Omental fat pad (tissue), 3 donors: ENCODE measurements at regions not wholly inside any gene's neighbourhood (a gene's known extent, or its start where the extent isn't known, plus 50 kb on each side); places are given as distances from the start of the nearest gene placed in this dataset.
A peak's percentile ranks its signal among the peaks of the same experiment; 100 is the strongest.

ENCODE experiments used
- ATAC-seq: fragments of 150-250 bp; one replicate; pipeline ENCODE4 v1.9.1; 2016; ENCODE audit warnings: mild to moderate bottlenecking, moderate library complexity; ENCODE audit not compliant: low FRiP score
- DNase-seq: peaks from one replicate; pipeline ENCODE4 v3.0.0-alpha.2; 2019; ENCODE audit warnings: low spot score
- CTCF ChIP-seq, 3 donors: fragments of 450-650 bp; IDR thresholded peaks; one replicate each; pipeline ENCODE4 v1.5.1; 2016 to 2017; ENCODE audit warnings: antibody characterized with exemption in 3 of 3, mild to moderate bottlenecking in 3 of 3, moderate library complexity in 2 of 3

DNA sequence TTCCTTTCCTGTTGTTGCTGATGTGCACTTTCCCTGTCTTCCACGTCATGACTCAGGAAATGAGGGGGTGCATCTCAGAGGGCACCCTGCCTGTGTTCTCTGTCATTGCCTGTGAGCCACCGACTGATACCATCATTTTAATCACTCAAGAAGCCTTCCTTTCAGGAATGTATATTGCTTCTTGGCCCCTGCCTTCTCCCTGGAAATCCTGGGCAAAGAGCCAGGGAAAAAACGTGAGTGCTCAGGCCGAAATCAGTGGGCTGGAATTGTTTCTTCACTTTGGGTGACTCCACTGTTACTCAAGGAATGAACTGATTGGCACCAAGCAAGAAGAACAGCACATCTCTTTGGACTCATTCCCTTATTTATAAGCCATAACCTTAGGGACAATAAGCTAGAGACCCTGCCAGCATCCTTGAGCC lies 126.1 kb downstream of the SNX18 start:
- no peak for TF ChIP-seq CTCF (IDR thresholded peaks at IDR 0.05)
- ATAC-seq (peak; percentile 55), DNase-seq (no peak)

GRCh38 chr5:54639621-54640020 lies 122.1 kb downstream of the SNX18 start:
- DNase-seq = no peak
- no peak for TF ChIP-seq CTCF (IDR thresholded peaks at IDR 0.05)
- no peak for ATAC-seq

- no peak for TF ChIP-seq CTCF (IDR thresholded peaks at IDR 0.05)
- ATAC-seq (no peak), DNase-seq (no peak)
Measured at GRCh38 chr5:54638106-54638505, 120.5 kb downstream of the SNX18 start.

DNA sequence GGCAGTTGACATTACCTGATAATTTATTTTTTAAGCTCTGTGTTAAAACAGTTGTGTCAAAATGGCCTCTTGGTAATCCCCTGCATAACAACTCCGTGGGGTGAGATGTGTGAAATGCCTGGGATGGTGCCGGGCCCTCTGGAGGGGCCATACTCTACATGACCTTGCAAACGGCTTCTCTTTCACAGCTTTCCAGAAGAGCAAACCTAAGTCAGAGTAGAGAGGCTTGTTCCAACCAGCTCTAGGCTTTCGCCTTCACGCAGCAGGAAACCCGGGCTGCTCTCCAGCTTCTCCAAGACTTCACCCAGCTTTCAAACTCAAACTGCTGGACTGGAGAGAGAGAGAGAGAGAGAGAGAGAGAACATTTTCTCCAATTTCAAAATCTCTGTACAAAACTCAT lies 120.1 kb downstream of the SNX18 start:
- no peak for TF ChIP-seq CTCF (IDR thresholded peaks at IDR 0.05)
- ATAC-seq (peak; percentile 28), DNase-seq (no peak)

DNA sequence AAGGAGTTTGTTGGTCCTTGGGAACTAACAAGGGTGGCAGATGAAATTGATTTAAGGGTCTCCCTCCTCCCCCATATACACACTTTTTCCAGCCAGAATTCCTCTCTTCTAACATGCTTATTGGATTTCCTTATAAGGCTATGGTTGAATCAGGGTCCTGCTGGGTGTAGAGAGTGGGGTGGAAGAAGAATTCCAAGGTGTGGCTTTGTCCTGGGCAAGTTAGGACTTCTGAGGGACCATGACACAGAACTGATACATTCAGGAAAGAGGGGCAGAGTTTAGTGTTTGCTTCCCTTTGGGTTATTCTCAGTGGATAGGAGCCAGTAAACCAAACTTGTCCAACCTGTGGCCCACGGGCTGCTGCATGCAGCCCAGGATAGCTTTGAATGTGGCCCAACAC lies 116.5 kb downstream of the SNX18 start:
- ATAC-seq (no peak), DNase-seq (no peak)
- TF ChIP-seq CTCF (IDR thresholded peaks at IDR 0.05) = no peak

- no peak for ATAC-seq
- TF ChIP-seq CTCF (IDR thresholded peaks at IDR 0.05) = no peak
- no peak for DNase-seq
Measured at GRCh38 chr5:54632131-54632701, 114.7 kb downstream of the SNX18 start.

- TF ChIP-seq CTCF (IDR thresholded peaks at IDR 0.05) = no peak
- ATAC-seq = no peak
- DNase-seq = no peak
Measured at GRCh38 chr5:54630738-54631359, 113.3 kb downstream of the SNX18 start.
